Stomach (tissue), 4 donors: ENCODE measurements at regions not wholly inside any gene's neighbourhood (a gene's known extent, or its start where the extent isn't known, plus 50 kb on each side); places are given as distances from the start of the nearest gene placed in this dataset.

Experiments
- POLR2A ChIP-seq, 4 donors: fragments of 450-650 bp; IDR thresholded peaks; one replicate each; pipeline ENCODE4 v1.6.1; 2016; ENCODE audit warnings: antibody characterized with exemption in 4 of 4, control low read depth in 2 of 4, mild to moderate bottlenecking in 1 of 4, moderate library complexity in 1 of 4
- POLR2AphosphoS5 ChIP-seq, 3 donors: sonication (generic); formaldehyde crosslinking; IDR thresholded peaks; one replicate each; pipeline ENCODE4 v1.6.1; 2016; ENCODE audit warnings: antibody characterized with exemption in 3 of 3
- TF ChIP-seq, protein P1 (sequence below), 7 experiments: fragments of 450-650 bp in 4 of 7; fragments of 200-600 bp in 3 of 7; sonication (generic) in 3 of 7; IDR thresholded peaks; one replicate each; pipeline ENCODE4 v1.5.1; 2016 to 2019; ENCODE audit warnings: antibody characterized with exemption in 7 of 7, control low read depth in 2 of 7, mild to moderate bottlenecking in 1 of 7

DNA sequence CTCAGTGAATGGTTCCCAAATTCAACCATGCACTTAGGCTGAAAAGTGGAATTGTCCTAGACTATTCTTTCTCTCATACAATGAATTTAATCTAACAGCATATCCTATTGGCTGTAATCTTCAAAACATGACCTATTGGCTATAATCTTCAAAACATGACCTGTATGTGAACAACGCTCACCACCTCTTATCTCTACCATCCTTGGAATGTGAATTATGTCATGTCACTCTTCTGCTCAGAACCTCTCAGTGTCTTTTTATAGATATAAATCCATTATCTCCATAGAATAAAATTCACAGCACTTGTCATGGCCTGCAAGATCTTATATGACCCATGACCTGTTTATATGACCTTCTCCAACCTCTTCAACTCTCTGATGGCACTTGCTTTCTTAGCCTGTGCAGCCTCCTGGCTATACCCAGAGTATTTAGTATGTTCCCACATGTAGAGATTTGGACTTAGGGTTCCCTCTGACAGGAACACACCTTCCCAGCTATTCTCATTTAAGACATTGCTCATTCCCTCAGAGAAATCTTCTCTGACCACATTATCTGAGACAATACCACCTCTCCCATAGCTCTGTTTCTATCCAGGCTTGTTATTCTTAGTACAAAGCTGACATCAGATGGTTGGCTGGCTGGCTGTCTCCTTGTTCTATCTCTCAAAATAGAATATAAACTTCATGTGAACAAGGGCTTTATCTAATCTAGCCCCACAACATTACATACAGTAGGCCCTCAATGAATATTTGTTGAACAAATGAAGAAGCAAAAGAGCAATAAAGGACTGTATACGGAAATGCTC, 275.0 kb upstream of the PREP start:
- TF ChIP-seq, protein P1, sequence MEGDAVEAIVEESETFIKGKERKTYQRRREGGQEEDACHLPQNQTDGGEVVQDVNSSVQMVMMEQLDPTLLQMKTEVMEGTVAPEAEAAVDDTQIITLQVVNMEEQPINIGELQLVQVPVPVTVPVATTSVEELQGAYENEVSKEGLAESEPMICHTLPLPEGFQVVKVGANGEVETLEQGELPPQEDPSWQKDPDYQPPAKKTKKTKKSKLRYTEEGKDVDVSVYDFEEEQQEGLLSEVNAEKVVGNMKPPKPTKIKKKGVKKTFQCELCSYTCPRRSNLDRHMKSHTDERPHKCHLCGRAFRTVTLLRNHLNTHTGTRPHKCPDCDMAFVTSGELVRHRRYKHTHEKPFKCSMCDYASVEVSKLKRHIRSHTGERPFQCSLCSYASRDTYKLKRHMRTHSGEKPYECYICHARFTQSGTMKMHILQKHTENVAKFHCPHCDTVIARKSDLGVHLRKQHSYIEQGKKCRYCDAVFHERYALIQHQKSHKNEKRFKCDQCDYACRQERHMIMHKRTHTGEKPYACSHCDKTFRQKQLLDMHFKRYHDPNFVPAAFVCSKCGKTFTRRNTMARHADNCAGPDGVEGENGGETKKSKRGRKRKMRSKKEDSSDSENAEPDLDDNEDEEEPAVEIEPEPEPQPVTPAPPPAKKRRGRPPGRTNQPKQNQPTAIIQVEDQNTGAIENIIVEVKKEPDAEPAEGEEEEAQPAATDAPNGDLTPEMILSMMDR (IDR thresholded peaks at IDR 0.05), result no peak
- no peak for TF ChIP-seq POLR2A (IDR thresholded peaks at IDR 0.05)
- no peak for TF ChIP-seq POLR2AphosphoS5 (IDR thresholded peaks at IDR 0.05)
